HepG2 (cell line): ENCODE measurements at regions not wholly inside any gene's neighbourhood (a gene's known extent, or its start where the extent isn't known, plus 50 kb on each side); places are given as distances from the start of the nearest gene placed in this dataset.

ENCODE experiments used
- EP300 ChIP-seq, 3 experiments: sonication (generic) in 1 of 3; formaldehyde crosslinking in 1 of 3; IDR thresholded peaks; 2 replicates each; pipeline versions ENCODE4 v1.5.1 to v1.6.1; 2011 to 2020; ENCODE audit warnings: low read depth in 2 of 3, low read length in 2 of 3, borderline replicate concordance in 1 of 3, improper control_type of control experiment in 1 of 3, mild to moderate bottlenecking in 1 of 3, missing genetic modification reagents in 1 of 3, moderate library complexity in 1 of 3
- KLF15 ChIP-seq: sonication (generic); formaldehyde crosslinking; IDR thresholded peaks from 2 replicates; pipeline ENCODE4 v1.8.1; 2023; ENCODE audit warnings: borderline replicate concordance, mild to moderate bottlenecking, inconsistent platforms, missing genetic modification reagents, mixed read lengths
- MNT ChIP-seq: fragments of 450-650 bp; IDR thresholded peaks from 2 replicates; pipeline ENCODE4 v1.6.1; 2016
- RELA ChIP-seq: sonication (generic); formaldehyde crosslinking; IDR thresholded peaks from 2 replicates; pipeline ENCODE4 v1.4.0; 2020; ENCODE audit warnings: missing genetic modification reagents
- SIX4 ChIP-seq: sonication (generic); formaldehyde crosslinking; IDR thresholded peaks from 2 replicates; pipeline ENCODE4 v1.4.0; 2020; ENCODE audit warnings: missing genetic modification reagents
- SOX5 ChIP-seq: IDR thresholded peaks from 2 replicates; pipeline ENCODE4 v1.6.1; 2016; ENCODE audit warnings: borderline replicate concordance
- TARDBP ChIP-seq: sonication (generic); formaldehyde crosslinking; IDR thresholded peaks from 2 replicates; pipeline ENCODE4 v1.8.0; 2022; ENCODE audit warnings: mild to moderate bottlenecking, missing genetic modification reagents
- TCF7L2 ChIP-seq: IDR thresholded peaks from 2 replicates; pipeline ENCODE4 v1.6.1; 2011; ENCODE audit warnings: mild to moderate bottlenecking, low read depth, low read length, moderate library complexity
- ZFP36 ChIP-seq: fragments of 150-350 bp; IDR thresholded peaks from 2 replicates; pipeline ENCODE4 v1.6.1; 2018; ENCODE audit warnings: borderline replicate concordance, low read length, low read depth; ENCODE audit not compliant: partially characterized antibody
- ZNF329 ChIP-seq: sonication (generic); formaldehyde crosslinking; IDR thresholded peaks from 2 replicates; pipeline ENCODE4 v1.9.0; 2021; ENCODE audit warnings: low read depth, mild to moderate bottlenecking, missing genetic modification reagents

DNA sequence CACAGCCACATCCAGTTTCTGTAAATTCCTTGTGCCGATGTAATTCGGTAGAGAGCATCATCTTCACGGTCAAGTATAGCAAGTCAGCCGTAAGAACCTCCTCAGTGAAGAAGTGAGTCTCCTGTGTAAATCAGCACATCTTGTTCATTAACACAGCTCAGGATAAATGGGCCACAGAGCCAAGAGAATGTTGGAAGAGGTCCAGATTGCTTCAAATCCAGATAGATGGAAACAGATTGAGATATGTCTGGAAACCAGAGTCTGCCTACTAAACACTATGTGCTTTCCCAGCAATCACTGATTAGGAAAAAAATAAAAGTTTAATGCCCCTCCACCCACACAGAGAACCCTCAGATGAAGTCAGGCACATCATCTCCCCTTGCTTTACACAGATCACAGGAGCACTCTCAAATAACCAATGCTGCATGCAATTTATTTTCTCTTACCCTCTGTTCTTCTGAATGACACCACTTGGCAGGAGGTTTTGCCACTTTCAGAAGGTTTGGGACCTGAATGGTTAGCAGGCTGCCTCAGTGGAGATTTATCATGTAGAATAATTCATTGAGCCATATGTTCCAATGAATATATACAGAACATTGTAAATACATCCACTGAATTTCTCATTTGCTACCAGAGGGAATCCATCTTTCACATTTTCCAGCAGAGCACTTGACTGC is 357.7 kb downstream of the C4orf33 start:
- TF ChIP-seq TARDBP (CRISPR knock-in tag) (no peak), SIX4 (CRISPR knock-in tag) (no peak), ZFP36 (no peak), MNT (no peak), RELA (CRISPR knock-in tag) (no peak), KLF15 (CRISPR knock-in tag) (no peak), SOX5 (no peak), EP300 (IDR thresholded peaks at IDR 0.05; ENCODE audit: low read depth in 2 of 2, low read length in 2 of 2) (no peak), EP300 (CRISPR knock-in tag; IDR thresholded peaks at IDR 0.05; ENCODE audit: borderline replicate concordance) (no peak), ZNF329 (CRISPR knock-in tag) (no peak), TCF7L2 (no peak)
